Subcutaneous abdominal adipose tissue (tissue), 5 donors: ENCODE measurements at regions not wholly inside any gene's neighbourhood (a gene's known extent, or its start where the extent isn't known, plus 50 kb on each side); places are given as distances from the start of the nearest gene placed in this dataset.

Source experiments
- H3K27ac ChIP-seq: one replicate; pipeline ENCODE4 v1.7.0; 2013; ENCODE audit warnings: low read depth, mild to moderate bottlenecking, inconsistent platforms, low read length, moderate library complexity
- H3K27me3 ChIP-seq, 5 donors: one replicate each; pipeline ENCODE4 v1.7.0; 2013; ENCODE audit warnings: low read length in 5 of 5, inconsistent platforms in 1 of 5; ENCODE audit not compliant: control insufficient read depth in 5 of 5, insufficient read depth in 4 of 5
- H3K36me3 ChIP-seq, 5 donors: one replicate each; pipeline ENCODE4 v1.7.0; 2013; ENCODE audit warnings: low read length in 5 of 5; ENCODE audit not compliant: control insufficient read depth in 5 of 5, insufficient read depth in 5 of 5
- H3K4me1 ChIP-seq, 5 donors: one replicate each; pipeline ENCODE4 v1.7.0; 2013; ENCODE audit warnings: low read length in 5 of 5, mild to moderate bottlenecking in 3 of 5, moderate library complexity in 1 of 5; ENCODE audit not compliant: control insufficient read depth in 5 of 5, insufficient read depth in 5 of 5
- H3K4me3 ChIP-seq, 5 donors: one replicate each; pipeline ENCODE4 v1.7.0; 2013; ENCODE audit warnings: low read length in 5 of 5, low read depth in 1 of 5
- H3K9ac ChIP-seq, 5 donors: one replicate each; pipeline ENCODE4 v1.7.0; 2013; ENCODE audit warnings: low read length in 5 of 5, mild to moderate bottlenecking in 4 of 5, moderate library complexity in 3 of 5
- H3K9me3 ChIP-seq, 5 donors: one replicate each; pipeline ENCODE4 v1.7.0; 2013; ENCODE audit warnings: low read length in 5 of 5; ENCODE audit not compliant: control insufficient read depth in 5 of 5
- donor health status: healthy.
- donor health status: healthy.
- donor health status: healthy.
- donor health status: healthy.
- donor health status: healthy.

- Histone ChIP-seq H3K27ac (no peak overlapping the region), H3K36me3 (no peaks in the 10 kb centered on the region), H3K9me3 (peaks cover 0 to 2% (median 0%) of the 10 kb centered on the region in 5 donors), H3K9ac (no peak overlapping the region), H3K4me1 (no peaks in the 10 kb centered on the region), H3K27me3 (peaks cover 0 to 11% (median 3%) of the 10 kb centered on the region in 5 donors), H3K4me3 (no peak overlapping the region)
Observed at GRCh38 chr16:5450409-5451104, 353.0 kb upstream of the EEF2KMT start.

DNA sequence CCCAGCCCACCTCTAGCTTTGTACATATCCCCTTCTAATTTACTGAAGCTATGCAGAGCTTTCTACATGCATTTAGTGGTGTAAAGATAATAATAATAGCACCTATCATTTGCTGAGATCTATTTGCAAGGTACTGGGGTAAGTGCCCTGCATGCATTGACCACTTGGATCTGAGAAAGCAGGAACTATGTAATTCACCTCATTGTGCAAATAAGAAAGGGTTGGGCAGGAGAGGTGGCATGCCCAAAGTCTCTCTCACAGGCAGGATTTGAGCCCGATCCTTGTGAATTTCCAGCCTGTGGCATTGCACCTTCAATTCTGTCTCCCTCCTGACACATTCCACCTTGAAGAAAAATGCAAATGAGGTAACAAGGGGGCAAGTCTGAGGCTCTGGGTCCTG is 352.3 kb upstream of the EEF2KMT start:
- H3K4me1 ChIP-seq = no peaks in the 10 kb centered on the region
- H3K27me3 ChIP-seq = peaks cover 0 to 11% (median 3%) of the 10 kb centered on the region in 5 donors
- H3K4me3 ChIP-seq = no peak overlapping the region
- H3K27ac ChIP-seq = no peak overlapping the region
- H3K36me3 ChIP-seq = no peaks in the 10 kb centered on the region
- H3K9me3 ChIP-seq = peaks cover 0 to 2% (median 0%) of the 10 kb centered on the region in 5 donors
- no peak overlapping the region for H3K9ac ChIP-seq

- Histone ChIP-seq H3K27ac (no peak overlapping the region), H3K36me3 (no peaks in the 10 kb centered on the region), H3K4me3 (no peak overlapping the region), H3K9me3 (no peaks in the 10 kb centered on the region), H3K27me3 (peaks cover 0 to 11% (median 3%) of the 10 kb centered on the region in 5 donors), H3K4me1 (no peaks in the 10 kb centered on the region), H3K9ac (no peak overlapping the region)
Observed at GRCh38 chr16:5448798-5449197, 351.2 kb upstream of the EEF2KMT start.

GRCh38 chr16:5447734-5448133 is 350.1 kb upstream of the EEF2KMT start:
- H3K9me3 ChIP-seq = peaks cover 0 to 2% (median 0%) of the 10 kb centered on the region in 5 donors
- H3K27me3 ChIP-seq = peaks cover 0 to 11% (median 0%) of the 10 kb centered on the region in 5 donors
- H3K27ac ChIP-seq = no peak overlapping the region
- H3K36me3 ChIP-seq = no peaks in the 10 kb centered on the region
- no peaks in the 10 kb centered on the region for H3K4me1 ChIP-seq
- H3K4me3 ChIP-seq = no peak overlapping the region
- H3K9ac ChIP-seq = no peak overlapping the region

DNA sequence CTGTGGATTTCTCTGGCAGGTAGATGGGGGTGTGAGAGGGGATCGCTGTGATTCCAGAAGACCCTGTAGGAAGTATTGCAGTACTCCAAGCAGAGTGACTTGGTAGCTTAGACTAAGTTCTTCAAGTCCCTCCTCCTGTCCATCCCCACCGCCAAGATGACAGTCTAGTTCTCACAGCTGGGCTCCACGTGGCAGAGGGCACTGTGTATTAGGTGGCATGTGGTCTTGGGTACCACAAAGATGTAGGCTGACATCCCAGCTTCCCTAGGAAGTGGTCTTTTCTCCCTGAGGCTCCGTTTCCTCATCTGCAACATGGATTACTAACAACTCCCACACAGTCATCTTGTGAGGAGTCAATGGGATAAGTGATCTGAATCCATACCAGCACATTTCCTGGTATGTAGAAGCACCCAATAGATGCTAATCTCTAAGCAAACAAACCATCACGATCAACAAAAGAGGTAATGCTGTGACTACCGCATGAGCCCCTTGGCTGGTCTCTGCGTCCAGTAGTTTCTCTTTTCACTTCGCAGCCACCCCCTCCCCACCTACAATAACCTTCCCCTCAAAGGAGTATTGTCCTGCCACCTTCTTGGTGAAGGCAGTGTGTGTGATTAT is 349.1 kb upstream of the EEF2KMT start:
- peaks cover 0 to 4% (median 0%) of the 10 kb centered on the region in 5 donors for H3K9me3 ChIP-seq
- H3K27me3 ChIP-seq = peaks cover 0 to 11% (median 0%) of the 10 kb centered on the region in 5 donors
- H3K27ac ChIP-seq = no peak overlapping the region
- H3K4me3 ChIP-seq = no peak overlapping the region
- H3K36me3 ChIP-seq = no peaks in the 10 kb centered on the region
- no peaks in the 10 kb centered on the region for H3K4me1 ChIP-seq
- no peak overlapping the region for H3K9ac ChIP-seq

GRCh38 chr16:5444189-5444588 is 346.6 kb upstream of the EEF2KMT start:
- H3K27me3 ChIP-seq = peaks cover 0 to 9% (median 0%) of the 10 kb centered on the region in 5 donors
- H3K27ac ChIP-seq = no peak overlapping the region
- no peak overlapping the region for H3K4me3 ChIP-seq
- H3K9me3 ChIP-seq = peaks cover 0 to 4% (median 0%) of the 10 kb centered on the region in 5 donors
- H3K4me1 ChIP-seq = no peaks in the 10 kb centered on the region
- no peak overlapping the region for H3K9ac ChIP-seq
- no peaks in the 10 kb centered on the region for H3K36me3 ChIP-seq

GRCh38 chr16:5442986-5443385 is 345.4 kb upstream of the EEF2KMT start:
- Histone ChIP-seq H3K9ac (no peak overlapping the region), H3K4me1 (no peaks in the 10 kb centered on the region), H3K36me3 (no peaks in the 10 kb centered on the region), H3K27me3 (peaks cover 0 to 4% (median 0%) of the 10 kb centered on the region in 5 donors), H3K4me3 (no peak overlapping the region), H3K9me3 (peaks cover 0 to 6% (median 0%) of the 10 kb centered on the region in 5 donors), H3K27ac (no peak overlapping the region)

DNA sequence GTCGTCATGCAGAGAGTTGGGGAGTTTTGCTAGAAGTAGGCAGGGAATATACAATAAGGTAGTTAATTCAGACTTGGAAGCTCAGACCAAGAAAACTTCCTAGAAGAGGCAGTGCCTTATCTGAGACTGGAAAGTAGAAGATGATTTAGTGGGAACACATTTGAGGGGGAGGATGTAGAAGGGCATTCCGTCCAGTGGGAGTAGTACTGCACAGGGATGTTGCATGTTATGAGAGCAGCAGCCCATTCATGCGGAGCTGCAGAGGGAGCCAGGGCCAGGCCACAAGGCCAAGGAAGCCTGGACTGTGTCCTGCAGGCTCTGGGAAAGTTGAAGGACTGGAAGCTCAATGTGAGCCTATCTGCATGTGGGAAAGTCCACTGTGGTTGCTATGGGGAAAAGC is 344.5 kb upstream of the EEF2KMT start:
- Histone ChIP-seq H3K36me3 (no peaks in the 10 kb centered on the region), H3K4me1 (no peaks in the 10 kb centered on the region), H3K27ac (no peak overlapping the region), H3K9ac (no peak overlapping the region), H3K4me3 (no peak overlapping the region), H3K9me3 (peaks cover 0 to 6% (median 0%) of the 10 kb centered on the region in 5 donors), H3K27me3 (peaks cover 0 to 4% (median 0%) of the 10 kb centered on the region in 5 donors)

DNA sequence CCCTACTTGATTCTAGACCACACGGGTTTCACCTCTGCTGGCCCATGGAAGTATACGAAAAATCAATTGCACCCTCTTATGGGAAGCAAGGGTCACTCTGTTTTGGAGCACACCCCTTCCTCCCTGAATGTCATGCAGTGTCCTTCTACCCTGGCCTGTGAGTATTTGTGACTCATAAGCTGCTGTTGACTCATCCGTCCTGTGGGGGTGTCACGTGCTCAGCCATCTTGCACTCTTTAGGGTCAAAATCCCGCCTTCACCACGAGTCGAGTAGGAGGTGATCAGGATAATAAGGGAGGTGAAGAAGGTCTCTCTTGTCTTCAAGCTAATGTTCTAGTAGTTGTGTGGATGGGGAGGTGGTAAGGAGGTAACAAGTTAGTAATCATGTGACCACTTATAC is 341.0 kb upstream of the EEF2KMT start:
- H3K4me1 ChIP-seq = no peaks in the 10 kb centered on the region
- no peaks in the 10 kb centered on the region for H3K27me3 ChIP-seq
- no peak overlapping the region for H3K4me3 ChIP-seq
- H3K36me3 ChIP-seq = no peaks in the 10 kb centered on the region
- no peak overlapping the region for H3K27ac ChIP-seq
- H3K9ac ChIP-seq = no peak overlapping the region
- peaks cover 0 to 6% (median 0%) of the 10 kb centered on the region in 5 donors for H3K9me3 ChIP-seq

DNA sequence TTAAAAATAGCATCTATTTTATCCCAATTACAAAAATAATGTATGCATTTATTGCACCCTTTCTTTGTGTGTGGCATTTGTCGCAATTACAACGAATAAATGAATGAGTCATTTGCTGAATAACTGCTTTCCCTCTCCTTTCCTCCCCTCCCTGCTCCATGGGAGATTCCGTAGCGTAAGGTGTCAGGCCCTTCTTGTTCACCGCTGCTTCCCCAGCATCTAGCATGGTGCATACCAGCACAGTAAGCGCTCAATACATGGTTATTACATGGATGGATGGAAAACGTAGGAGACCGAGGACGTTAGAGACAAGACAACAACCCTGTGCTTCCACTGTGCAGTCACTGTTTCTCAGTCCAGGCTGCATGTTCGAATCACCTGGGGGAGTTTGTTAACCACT is 336.0 kb upstream of the EEF2KMT start:
- H3K4me1 ChIP-seq = no peaks in the 10 kb centered on the region
- H3K27ac ChIP-seq = no peak overlapping the region
- H3K27me3 ChIP-seq = no peaks in the 10 kb centered on the region
- H3K4me3 ChIP-seq = no peak overlapping the region
- no peak overlapping the region for H3K9ac ChIP-seq
- no peaks in the 10 kb centered on the region for H3K36me3 ChIP-seq
- H3K9me3 ChIP-seq = peaks cover 0 to 1% (median 0%) of the 10 kb centered on the region in 5 donors
